AG08395 (cell line): ENCODE measurements at regions not wholly inside any gene's neighbourhood (a gene's known extent, or its start where the extent isn't known, plus 50 kb on each side); places are given as distances from the start of the nearest gene placed in this dataset.
"Not testable (repeated sequence)": the region's sequence is repeated elsewhere in the genome, so short reads cannot be mapped to it uniquely, and the experiment has no call there.

Experiments used
- DNase-seq: peaks from one replicate; pipeline ENCODE4 v3.0.0; 2012; ENCODE audit warnings: mixed read lengths, low spot score

DNA sequence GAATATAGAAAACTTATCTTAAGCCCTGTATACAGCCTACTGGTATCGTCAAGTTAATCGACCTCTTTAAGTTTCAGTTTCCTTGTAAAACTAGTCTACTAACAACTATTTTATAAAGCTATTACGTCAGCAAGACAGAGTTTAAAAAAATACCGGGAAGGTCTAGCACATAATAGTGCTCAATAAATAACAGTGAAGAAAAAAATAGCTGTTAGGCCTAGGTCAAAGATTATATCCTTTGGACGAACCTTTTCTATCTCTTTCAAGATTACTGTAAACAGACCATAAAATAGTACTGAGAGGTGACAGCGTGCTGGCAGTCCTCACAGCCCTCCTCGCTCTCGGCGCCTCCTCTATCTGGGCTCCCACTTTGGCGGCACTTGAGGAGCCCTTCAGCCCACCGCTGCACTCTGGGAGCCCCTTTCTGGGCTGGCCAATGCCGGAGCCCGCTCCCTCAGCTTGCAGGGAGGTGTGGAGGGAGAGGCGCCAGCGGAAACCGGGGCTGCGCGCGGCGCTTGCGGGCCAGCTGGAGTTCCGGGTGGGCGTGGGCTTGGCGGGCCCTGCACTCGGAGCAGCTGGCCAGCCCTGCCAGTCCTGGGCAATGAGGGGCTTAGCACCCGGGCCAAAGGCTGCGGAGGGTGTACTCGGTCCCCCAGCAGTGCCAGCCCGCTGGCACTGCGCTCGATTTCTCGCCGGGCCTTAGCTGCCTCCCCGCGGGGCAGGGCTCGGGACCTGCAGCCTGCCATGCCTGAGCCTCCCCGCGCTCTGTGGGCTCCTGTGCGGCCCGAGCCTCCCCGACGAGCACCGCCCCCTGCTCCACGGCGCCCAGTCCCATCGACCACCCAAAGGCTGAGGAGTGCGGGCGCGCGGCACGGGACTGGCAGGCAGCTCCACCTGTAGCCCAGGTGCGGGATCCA, 119.1 kb upstream of the HSF2 start:
- DNase-seq = not testable (repeated sequence)

DNA sequence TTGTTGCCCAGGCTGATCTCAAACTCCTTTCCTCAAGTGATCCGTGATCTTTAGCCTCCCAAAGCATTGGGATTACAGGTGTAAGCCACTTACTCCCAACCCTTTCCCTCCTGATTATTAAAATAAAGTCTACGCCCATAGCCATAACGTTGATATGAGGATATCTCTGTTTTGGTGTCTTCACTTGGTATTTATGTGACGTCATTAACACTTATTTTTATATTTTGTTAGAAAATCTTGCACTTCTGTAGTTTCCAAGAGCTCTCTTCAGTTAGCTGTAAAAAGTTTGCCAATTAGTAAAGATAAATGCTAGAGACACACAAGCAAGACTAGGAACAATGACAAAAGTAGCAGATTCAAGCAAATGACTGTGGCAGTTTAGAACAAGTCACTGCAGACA, 115.6 kb upstream of the HSF2 start:
- DNase-seq = no peak

DNA sequence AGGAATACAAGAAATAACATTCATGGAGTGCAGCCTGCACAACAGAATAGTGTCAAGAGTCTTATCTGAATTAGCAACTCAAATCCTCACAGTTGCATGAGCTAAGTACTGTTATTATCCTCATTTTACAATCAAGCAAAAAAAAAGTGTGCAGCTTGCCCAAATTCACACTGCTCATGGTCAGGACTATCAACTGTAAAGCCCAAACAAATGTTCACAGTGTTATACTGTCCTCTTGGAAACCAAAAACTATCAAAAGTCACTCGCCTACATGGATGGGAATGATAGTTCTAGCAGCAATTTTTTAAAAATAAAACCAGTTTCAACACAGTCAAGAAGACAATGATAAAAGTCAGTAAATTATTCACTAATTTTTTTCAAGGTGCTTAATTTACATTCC, 114.6 kb upstream of the HSF2 start:
- no peak for DNase-seq

DNA sequence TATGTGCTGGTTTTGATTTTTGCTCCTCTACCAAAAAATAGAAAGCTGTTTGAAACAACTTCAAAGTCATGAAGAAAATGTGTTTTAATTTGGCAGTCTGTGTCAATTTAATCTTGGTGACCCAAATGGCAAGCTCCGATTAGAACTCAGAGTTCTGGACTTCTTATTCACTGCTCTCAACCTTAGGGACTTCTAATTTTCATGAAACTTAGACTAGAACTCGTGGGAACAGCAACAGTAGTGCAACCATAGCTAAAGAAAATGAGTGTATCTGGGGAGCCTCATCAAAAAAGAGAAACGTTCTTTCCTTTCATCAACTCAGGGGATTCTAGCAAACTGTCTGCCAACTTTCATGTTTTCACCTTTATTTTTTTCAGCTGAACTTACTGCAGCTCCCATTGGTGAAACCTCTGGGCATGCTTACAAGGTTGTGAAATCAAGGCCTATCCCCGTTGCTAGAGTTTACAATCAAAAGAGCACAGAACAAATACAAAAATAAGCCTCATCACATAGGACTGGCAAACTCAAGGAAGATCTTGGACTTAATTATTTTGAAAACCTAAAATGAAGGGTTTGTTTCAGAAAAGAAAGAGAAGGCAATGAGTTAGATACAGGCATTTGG, 114.0 kb upstream of the HSF2 start:
- no peak for DNase-seq

DNA sequence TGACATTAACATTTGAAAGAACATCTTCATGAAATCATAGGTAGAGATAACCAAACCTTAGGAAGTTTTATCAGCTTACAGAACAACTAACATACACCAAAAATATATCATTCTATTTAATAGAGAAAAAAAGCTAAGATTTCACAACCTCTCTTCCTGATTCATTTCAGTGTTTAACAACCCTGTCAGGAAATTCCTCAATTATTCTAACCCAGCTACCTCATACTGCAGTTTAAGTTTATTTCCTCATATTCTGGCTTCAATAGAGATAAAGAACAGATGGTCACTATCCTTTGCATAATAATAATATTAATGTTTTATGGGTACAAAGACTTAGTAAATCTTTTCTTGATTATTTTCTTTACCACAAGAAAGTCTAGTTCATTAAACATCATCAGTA, 112.9 kb upstream of the HSF2 start:
- no peak for DNase-seq

DNA sequence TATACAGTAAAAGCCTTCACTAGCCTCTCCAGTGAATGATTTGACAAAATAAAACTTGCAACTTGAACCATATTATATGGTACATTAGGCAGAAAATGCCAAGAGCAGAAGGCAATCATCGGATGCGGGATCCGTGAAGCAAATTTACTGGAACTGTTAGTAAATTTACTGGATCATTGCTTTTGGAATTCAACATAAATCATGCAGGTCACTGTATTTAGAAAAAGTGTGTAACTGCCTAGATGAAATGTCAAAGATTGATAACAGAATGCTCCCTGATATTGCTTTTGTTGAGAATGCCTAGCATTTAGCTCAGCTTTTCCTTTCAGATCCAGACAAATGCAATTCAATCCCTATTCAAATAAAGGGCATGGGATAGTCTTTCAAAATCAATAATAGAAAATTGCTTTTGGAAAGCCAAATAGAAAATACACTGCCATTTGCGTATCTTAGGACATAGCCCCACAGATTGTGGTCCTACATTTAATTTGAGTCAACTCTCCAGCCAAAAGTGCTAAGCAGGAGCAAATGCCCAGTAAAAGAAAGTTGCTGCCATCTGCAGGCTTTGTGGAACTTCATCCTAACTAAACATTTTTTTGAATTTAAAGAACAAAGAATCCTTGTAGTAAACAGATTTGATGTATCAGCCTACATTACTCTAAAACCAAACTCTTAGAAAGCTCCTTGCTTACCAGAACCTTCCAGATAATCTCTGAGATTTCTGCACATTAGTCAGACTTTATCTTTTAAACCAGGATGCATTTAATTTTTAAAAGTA, 109.5 kb upstream of the HSF2 start:
- DNase-seq = no peak

DNA sequence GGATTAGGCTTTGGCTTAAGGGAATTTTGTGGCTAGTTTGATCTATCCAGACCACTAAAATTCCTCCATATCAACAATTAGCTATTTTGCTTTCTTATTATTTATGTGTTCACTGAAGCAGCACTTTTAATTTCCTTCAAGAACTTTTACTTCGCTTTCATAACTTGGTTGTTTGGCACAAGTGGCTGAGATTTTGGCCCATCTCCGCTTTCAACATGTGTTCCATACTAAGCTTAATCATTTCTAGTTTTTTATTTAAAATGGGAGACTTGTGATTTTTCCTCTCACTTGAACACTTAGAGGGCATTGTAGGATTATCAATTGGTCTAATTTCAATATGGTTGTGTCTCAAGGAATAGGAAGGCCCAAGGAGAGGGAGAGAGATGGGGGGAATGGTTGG, 102.4 kb upstream of the HSF2 start:
- no peak for DNase-seq

DNA sequence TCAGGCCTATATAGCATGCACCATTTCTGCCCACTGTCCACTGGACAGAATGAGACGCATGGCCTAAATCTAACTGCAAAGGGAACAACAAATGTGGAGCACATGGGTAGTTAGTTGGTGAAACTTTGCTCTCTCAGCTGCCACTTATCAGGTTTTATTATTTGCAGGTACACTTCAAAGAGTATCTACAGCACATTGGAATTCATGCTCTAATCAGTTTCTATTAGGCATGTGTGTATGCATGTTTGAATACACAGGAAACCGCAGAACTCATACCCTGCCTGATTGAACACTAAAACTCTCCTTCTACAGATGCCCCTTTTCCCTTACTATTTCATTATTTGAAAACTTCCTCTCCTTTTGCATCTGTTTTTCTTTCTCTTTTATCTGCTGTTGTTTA, 97.4 kb upstream of the HSF2 start:
- DNase-seq = no peak

DNA sequence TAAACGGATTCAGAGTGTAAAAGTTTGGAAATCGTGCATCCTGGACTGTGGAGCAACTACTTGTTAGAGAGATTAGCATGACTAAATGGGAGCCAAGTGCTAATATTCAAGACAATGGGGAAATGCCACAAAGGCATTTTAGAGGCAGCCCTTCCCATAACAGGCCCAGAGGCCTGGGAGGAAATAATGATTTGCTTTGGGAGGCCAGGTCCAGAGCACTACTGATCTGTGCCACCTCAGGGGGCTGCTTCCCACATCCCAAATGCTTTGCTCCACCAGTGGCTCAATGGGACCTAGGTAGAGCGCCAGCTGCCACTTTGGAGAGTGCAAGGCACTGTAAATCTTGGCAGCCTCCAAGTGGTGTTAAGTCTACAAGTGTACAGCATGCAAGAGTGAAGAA, 91.9 kb upstream of the HSF2 start:
- DNase-seq = no peak

DNA sequence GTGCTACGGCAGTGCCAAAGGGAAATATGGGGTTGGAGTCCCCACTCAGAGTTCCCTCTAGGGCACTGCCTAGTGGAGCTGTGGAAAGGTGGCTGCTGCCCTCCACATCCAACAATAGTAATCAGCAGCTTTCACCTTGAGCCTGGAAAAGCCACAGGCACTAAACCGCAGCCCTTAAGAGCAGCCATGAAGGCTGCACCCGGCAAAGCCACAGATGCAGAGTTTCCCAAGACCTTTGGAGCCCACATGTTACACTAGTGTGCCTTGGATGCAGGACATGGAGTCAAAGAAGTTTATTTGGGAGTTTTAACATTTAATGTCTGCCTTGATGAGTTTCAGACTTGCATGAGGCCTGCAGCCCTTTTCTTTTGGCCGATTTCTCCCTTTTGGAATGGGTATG, 91.4 kb upstream of the HSF2 start:
- no peak for DNase-seq

DNA sequence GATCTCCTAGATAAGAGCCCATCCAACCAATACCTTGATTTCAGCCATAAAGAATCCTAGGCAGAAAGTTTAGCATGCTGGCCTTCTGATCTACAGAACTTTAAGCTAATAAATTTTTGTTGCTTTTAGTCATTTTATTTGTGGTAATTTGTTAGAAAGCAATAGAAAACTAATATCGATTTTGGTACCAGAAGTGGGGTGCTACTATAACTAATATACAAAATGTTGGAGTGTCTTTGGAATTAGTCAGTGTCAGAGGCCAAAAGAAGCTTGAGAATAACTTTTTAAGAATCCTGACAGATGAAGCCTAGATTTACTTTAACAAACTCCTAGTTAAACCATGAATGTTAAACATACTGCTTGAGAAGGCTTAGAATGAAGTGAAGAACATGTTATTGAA, 83.6 kb upstream of the HSF2 start:
- no peak for DNase-seq

DNA sequence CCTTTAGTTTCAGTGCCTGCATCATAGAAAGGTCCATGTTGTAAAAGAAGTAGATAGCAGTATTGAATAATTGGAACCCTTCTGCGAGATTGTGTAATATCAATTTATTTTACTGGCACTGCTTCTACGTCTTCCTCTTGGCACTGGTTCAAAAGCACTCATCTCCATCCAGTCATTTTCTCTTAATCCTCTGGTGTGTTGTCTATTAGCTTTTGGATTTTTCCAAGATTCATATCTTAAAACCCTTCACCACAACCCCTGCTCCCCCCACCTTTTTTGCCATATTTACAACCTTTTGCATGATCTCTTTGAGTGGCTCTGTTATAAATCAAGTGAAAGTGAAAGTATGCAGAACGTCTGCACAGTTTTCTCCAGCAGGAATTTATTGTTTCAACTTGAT, 76.6 kb upstream of the HSF2 start:
- DNase-seq = no peak

DNA sequence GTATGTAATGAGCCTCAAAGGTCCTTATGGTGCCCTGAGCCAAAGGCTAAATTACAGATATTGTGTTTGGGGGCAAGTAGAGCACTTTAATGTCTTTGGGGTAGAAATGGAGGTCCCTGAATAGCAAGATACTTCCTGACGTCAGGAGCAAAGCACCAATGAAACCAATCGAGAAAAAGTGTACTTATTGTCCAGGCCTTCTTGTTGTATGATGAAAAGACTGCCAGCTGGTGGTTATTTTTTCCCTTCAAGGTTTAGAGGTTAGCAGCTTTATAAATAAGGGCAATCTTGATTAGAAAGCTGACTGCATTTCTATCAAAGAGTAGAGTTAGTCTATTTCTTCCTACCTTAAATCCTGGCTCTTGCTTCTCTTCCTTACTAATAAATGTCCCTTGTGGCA, 76.1 kb upstream of the HSF2 start:
- no peak for DNase-seq

DNA sequence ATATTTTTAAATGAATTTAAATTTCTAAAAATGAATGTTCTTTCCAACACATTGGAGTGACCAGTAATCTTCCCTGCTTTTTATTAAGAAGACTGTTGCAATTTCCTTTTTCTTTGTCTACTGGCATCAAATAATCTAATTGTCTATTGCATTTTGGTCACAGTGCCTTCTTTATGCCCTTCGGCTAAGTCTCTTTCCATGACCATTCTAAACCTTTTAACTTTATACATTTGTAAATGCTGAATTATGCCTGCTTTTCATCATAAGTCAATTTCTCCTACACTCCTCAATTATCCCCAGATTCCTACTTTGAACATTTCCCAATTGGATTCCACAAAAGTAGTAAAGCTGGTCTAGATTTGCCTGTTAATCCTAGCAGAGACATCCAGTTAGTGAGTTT, 69.1 kb upstream of the HSF2 start:
- DNase-seq = no peak

DNA sequence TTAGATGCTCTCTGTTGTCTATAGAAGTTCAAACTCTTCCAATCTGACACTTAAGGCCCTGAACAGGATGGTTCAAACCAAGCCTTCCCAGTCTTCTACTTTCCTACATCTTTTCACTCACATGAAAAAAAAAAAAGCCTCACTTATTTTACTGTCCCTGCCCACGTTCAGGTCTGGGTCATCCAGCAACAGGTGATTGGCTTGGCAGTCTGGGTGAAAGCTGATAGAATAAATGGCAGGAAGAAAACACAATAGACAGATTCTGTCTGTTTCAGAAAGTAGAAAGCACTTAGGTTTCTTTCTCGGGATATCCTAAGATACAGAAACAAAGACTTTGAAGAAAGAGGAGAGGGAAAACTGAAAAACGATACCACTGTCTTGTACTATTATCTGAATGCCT, 61.8 kb upstream of the HSF2 start:
- no peak for DNase-seq

DNA sequence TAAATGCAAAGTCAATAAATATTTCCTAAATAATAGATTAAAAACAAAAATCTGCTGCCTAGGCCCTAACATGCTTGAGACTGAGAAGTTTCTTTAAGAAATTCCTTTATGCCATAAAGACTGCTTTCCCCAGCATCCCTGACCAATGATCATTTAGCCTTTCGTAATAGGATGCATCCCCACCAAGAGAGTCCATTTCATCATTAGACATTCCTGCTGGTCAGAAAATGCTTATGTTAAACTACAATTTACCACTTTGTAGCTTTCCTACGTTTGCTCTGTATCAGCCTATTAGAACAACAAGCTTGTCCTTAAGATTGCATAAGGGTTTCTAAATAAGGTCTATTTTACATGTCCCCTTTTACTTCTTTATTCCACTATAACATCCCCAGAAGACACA, 59.8 kb upstream of the HSF2 start:
- DNase-seq = no peak

DNA sequence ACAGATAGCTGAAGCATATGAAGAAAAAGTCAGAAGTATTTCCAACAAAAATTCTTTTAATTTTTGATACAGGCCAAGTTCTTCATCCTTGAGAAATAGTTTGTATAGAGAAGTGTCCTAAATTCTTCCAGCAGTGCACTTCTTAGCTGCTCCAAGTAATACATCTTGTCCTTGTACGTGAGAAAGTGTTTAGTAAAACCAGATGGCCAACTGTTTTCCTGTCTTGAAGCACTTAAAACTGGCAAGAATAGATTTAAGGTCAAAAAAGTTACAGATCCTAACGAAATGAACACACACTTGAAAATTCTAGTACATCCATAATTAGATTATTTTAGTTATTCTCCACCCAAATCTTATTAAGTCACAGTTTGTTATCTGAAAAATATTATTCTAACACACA, 52.2 kb upstream of the HSF2 start:
- DNase-seq = no peak

DNA sequence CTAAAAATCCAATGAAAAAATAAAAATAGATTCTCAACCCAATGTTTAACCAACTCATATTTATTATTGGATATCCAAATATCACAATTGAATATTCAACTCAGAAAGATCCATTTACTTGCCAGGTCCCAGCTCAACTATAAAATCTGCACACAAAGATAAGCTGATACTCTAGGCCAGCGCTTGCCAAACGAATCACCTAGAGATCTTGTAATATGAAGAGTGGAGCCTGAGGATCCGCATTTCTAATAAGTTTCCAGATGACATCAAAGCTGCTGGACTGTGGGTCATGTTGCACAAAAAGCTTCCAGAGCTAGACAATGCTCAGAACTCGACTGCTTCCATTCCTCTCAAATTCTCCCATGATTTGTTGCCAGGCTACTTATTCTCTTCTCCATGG, 51.7 kb upstream of the HSF2 start:
- DNase-seq = no peak
